GM23338 (cell line): ENCODE measurements at regions not wholly inside any gene's neighbourhood (a gene's known extent, or its start where the extent isn't known, plus 50 kb on each side); places are given as distances from the start of the nearest gene placed in this dataset.

ENCODE experiments used
- ATAC-seq: fragments of 200-7000 bp; cut with Tn5 transposase; 3 replicates; pipeline ENCODE4 v1.9.1; 2020
- DNase-seq: peaks from one replicate; pipeline ENCODE4 v3.0.0-alpha.2; 2015; ENCODE audit warnings: low spot score
- H2AFZ ChIP-seq: fragments of 200-600 bp; sonication (generic); 2 replicates; pipeline ENCODE4 v1.8.0; 2016; ENCODE audit warnings: antibody characterized with exemption, mild to moderate bottlenecking, moderate library complexity
- H3F3A ChIP-seq: fragments of 200-600 bp; sonication (generic); replicated peaks from 2 replicates; pipeline ENCODE4 v1.8.0; 2017; ENCODE audit warnings: antibody characterized with exemption, mixed run types, low read depth
- H3K27ac ChIP-seq: fragments of 200-600 bp; sonication (generic); 2 replicates; pipeline ENCODE4 v1.6.1; 2016; ENCODE audit warnings: low read depth
- H3K27me3 ChIP-seq: fragments of 200-600 bp; sonication (generic); 2 replicates; pipeline ENCODE4 v1.8.0; 2016; ENCODE audit warnings: mild to moderate bottlenecking, mixed run types, moderate library complexity; ENCODE audit not compliant: insufficient read depth
- H3K36me3 ChIP-seq: fragments of 200-600 bp; sonication (generic); 2 replicates; pipeline ENCODE4 v1.8.0; 2016; ENCODE audit warnings: mild to moderate bottlenecking; ENCODE audit not compliant: insufficient read depth
- H3K4me1 ChIP-seq: fragments of 200-600 bp; sonication (generic); 2 replicates; pipeline ENCODE4 v1.8.0; 2016; ENCODE audit warnings: mild to moderate bottlenecking, moderate library complexity; ENCODE audit not compliant: insufficient read depth
- H3K4me2 ChIP-seq: fragments of 200-600 bp; sonication (generic); 2 replicates; pipeline ENCODE4 v1.7.1; 2017; ENCODE audit warnings: mixed run types
- H3K4me3 ChIP-seq: fragments of 200-600 bp; sonication (generic); 2 replicates; pipeline ENCODE4 v1.6.1; 2016; ENCODE audit warnings: mixed run types
- H3K79me2 ChIP-seq: fragments of 200-600 bp; sonication (generic); replicated peaks from 2 replicates; pipeline ENCODE4 v1.8.0; 2017; ENCODE audit warnings: mild to moderate bottlenecking; ENCODE audit not compliant: insufficient read depth
- H3K9me2 ChIP-seq: fragments of 200-600 bp; sonication (generic); 2 replicates; pipeline ENCODE4 v1.8.0; 2017; ENCODE audit not compliant: insufficient read depth
- H4K20me1 ChIP-seq: fragments of 200-600 bp; sonication (generic); replicated peaks from 2 replicates; pipeline ENCODE4 v1.8.0; 2017; ENCODE audit warnings: mild to moderate bottlenecking; ENCODE audit not compliant: insufficient read depth
- H3K27ac Mint-ChIP-seq: 2 replicates; pipeline ENCODE4 v1.8.0; 2020; ENCODE audit warnings: inconsistent platforms, mild to moderate bottlenecking, moderate library complexity, mixed read lengths
- H3K27me3 Mint-ChIP-seq: 3 replicates; pipeline ENCODE4 v1.8.0; 2022; ENCODE audit warnings: low read depth, mild to moderate bottlenecking, moderate library complexity, mixed read lengths, inconsistent platforms; ENCODE audit not compliant: insufficient read depth, poor library complexity
- H3K36me3 Mint-ChIP-seq: 3 replicates; pipeline ENCODE4 v1.8.0; 2021; ENCODE audit warnings: low read depth, mild to moderate bottlenecking, inconsistent platforms, moderate library complexity, mixed read lengths
- H3K4me1 Mint-ChIP-seq: 3 replicates; pipeline ENCODE4 v1.8.0; 2020; ENCODE audit warnings: mild to moderate bottlenecking, inconsistent platforms, mixed read lengths
- H3K4me3 Mint-ChIP-seq: 3 replicates; pipeline ENCODE4 v1.8.0; 2021; ENCODE audit warnings: moderate library complexity, mild to moderate bottlenecking, inconsistent platforms, mixed read lengths
- H3K9me3 Mint-ChIP-seq: 3 replicates; pipeline ENCODE4 v1.8.0; 2020; ENCODE audit warnings: moderate library complexity, mild to moderate bottlenecking, inconsistent platforms, mixed read lengths
- CREB1 ChIP-seq: fragments of 250-450 bp; sonication (Bioruptor Pico); IDR thresholded peaks from 2 replicates; pipeline ENCODE4 v1.5.0; 2020; ENCODE audit warnings: low read depth, mild to moderate bottlenecking, moderate library complexity
- CTCF ChIP-seq, 2 experiments: fragments of 200-600 bp in 1 of 2; sonication (generic) in 1 of 2; conservative IDR thresholded peaks; 2 replicates each; pipeline versions ENCODE4 v1.5.1 to v1.6.1; 2016 to 2017; ENCODE audit warnings: antibody characterized with exemption in 2 of 2, low read depth in 2 of 2, mild to moderate bottlenecking in 2 of 2, moderate library complexity in 1 of 2
- ETS1 ChIP-seq: IDR thresholded peaks from 2 replicates; pipeline ENCODE4 v1.6.1; 2016; ENCODE audit warnings: antibody characterized with exemption
- EZH2 ChIP-seq: fragments of 200-600 bp; sonication (generic); IDR thresholded peaks from one replicate; pipeline ENCODE4 v1.8.0; 2017; ENCODE audit warnings: antibody characterized with exemption, mild to moderate bottlenecking, low read depth; ENCODE audit not compliant: unreplicated experiment
- EZH2phosphoT487 ChIP-seq: fragments of 200-600 bp; sonication (generic); IDR thresholded peaks from one replicate; pipeline ENCODE4 v1.8.1; 2018; ENCODE audit warnings: antibody characterized with exemption; ENCODE audit not compliant: unreplicated experiment
- JUNB ChIP-seq: IDR thresholded peaks from one replicate; pipeline ENCODE4 v1.6.1; 2016; ENCODE audit warnings: antibody characterized with exemption; ENCODE audit not compliant: unreplicated experiment
- NANOG ChIP-seq: IDR thresholded peaks from 2 replicates; pipeline ENCODE4 v1.6.1; 2016; ENCODE audit warnings: antibody characterized with exemption, borderline replicate concordance
- POLR2AphosphoS5 ChIP-seq: IDR thresholded peaks from 2 replicates; pipeline ENCODE4 v1.6.1; 2016; ENCODE audit warnings: antibody characterized with exemption, low read depth
- REST ChIP-seq: IDR thresholded peaks from one replicate; pipeline ENCODE4 v1.6.1; 2018; ENCODE audit warnings: antibody characterized with exemption; ENCODE audit not compliant: unreplicated experiment
- STAT1 ChIP-seq: IDR thresholded peaks from one replicate; pipeline ENCODE4 v1.6.1; 2016; ENCODE audit warnings: antibody characterized with exemption; ENCODE audit not compliant: unreplicated experiment
- ZNF114 ChIP-seq: fragments of 250-450 bp; sonication (Bioruptor Pico); IDR thresholded peaks from 2 replicates; pipeline ENCODE4 v1.5.0; 2020; ENCODE audit warnings: mild to moderate bottlenecking, moderate library complexity
- ZNF331 ChIP-seq: fragments of 250-450 bp; sonication (Bioruptor Pico); IDR thresholded peaks from 2 replicates; pipeline ENCODE4 v1.5.0; 2020; ENCODE audit warnings: low read depth, mild to moderate bottlenecking, moderate library complexity
- ZNF462 ChIP-seq: fragments of 250-450 bp; sonication (Bioruptor Pico); IDR thresholded peaks from 2 replicates; pipeline ENCODE4 v1.5.0; 2020; ENCODE audit warnings: mild to moderate bottlenecking, moderate library complexity

GRCh38 chr19:8922591-8922990 is 87.6 kb downstream of the MUC16 start:
- no peak overlapping the region for H3K4me2 ChIP-seq
- Mint-ChIP-seq H3K27me3 (peaks cover 4% of the 10 kb centered on the region), H3K4me1 (no peaks in the 10 kb centered on the region), H3K27ac (no peak overlapping the region), H3K9me3 (peaks cover 62% of the 10 kb centered on the region), H3K4me3 (no peak overlapping the region), H3K36me3 (peaks cover 28% of the 10 kb centered on the region)
- no peaks in the 10 kb centered on the region for H3F3A ChIP-seq
- DNase-seq (no peak), ATAC-seq (no peak)
- no peaks in the 10 kb centered on the region for H3K9me2 ChIP-seq
- no peaks in the 10 kb centered on the region for H3K27me3 ChIP-seq
- H4K20me1 ChIP-seq = no peaks in the 10 kb centered on the region
- H2AFZ ChIP-seq = no peak overlapping the region
- no peak overlapping the region for H3K27ac ChIP-seq
- H3K4me3 ChIP-seq = no peak overlapping the region
- no peaks in the 10 kb centered on the region for H3K36me3 ChIP-seq
- no peak for TF ChIP-seq POLR2AphosphoS5
- TF ChIP-seq CREB1 (CRISPR knock-in tag) = no peak
- TF ChIP-seq CTCF (conservative IDR thresholded peaks at IDR 0.05; ENCODE audit: low read depth in 2 of 2) = no peak
- TF ChIP-seq ZNF114 (CRISPR knock-in tag) = no peak
- TF ChIP-seq EZH2 = no peak
- no peak for TF ChIP-seq STAT1
- TF ChIP-seq REST = no peak
- TF ChIP-seq ZNF462 (CRISPR knock-in tag) = no peak
- no peak for TF ChIP-seq JUNB
- TF ChIP-seq EZH2phosphoT487 = no peak
- no peak for TF ChIP-seq NANOG
- no peak for TF ChIP-seq ZNF331 (CRISPR knock-in tag)
- TF ChIP-seq ETS1 = no peak
- no peaks in the 10 kb centered on the region for H3K4me1 ChIP-seq
- no peaks in the 10 kb centered on the region for H3K79me2 ChIP-seq
